HL-60 (cell line): ENCODE measurements at regions not wholly inside any gene's neighbourhood (a gene's known extent, or its start where the extent isn't known, plus 50 kb on each side); places are given as distances from the start of the nearest gene placed in this dataset.

Experiments
- DNase-seq, 2 experiments: peaks; one replicate each; pipeline ENCODE4 v3.0.0-alpha.2; 2010 to 2020; ENCODE audit warnings: low read depth in 1 of 2, low spot score in 1 of 2
- H3K27ac ChIP-seq: fragments of 250-450 bp; sonication (Bioruptor Pico); replicated peaks from 2 replicates; pipeline ENCODE4 v1.5.1; 2020; ENCODE audit warnings: mild to moderate bottlenecking, moderate library complexity
- H3K27me3 ChIP-seq: fragments of 250-450 bp; sonication (Bioruptor Pico); 2 replicates; pipeline ENCODE4 v1.5.1; 2021; ENCODE audit warnings: mild to moderate bottlenecking, moderate library complexity; ENCODE audit not compliant: insufficient read depth, poor library complexity, severe bottlenecking
- H3K4me3 ChIP-seq: replicated peaks from 2 replicates; pipeline ENCODE4 v1.5.1; 2011; ENCODE audit warnings: mild to moderate bottlenecking, control low read depth, low read length; ENCODE audit not compliant: insufficient read depth
- GABPA ChIP-seq: IDR thresholded peaks from 2 replicates; pipeline ENCODE4 v1.6.1; 2012; ENCODE audit warnings: low read depth
- POLR2AphosphoS5 ChIP-seq: IDR thresholded peaks from 2 replicates; pipeline ENCODE4 v1.6.1; 2012; ENCODE audit warnings: low read depth
- SPI1 ChIP-seq: IDR thresholded peaks from 2 replicates; pipeline ENCODE4 v1.6.1; 2012; ENCODE audit warnings: low read depth, mild to moderate bottlenecking, borderline replicate concordance
- TF ChIP-seq, protein P1 (sequence below): IDR thresholded peaks from one replicate; pipeline ENCODE4 v1.5.1; 2011; ENCODE audit warnings: low read length, control low read depth, inconsistent platforms; ENCODE audit not compliant: insufficient read depth
- TF ChIP-seq, protein P2 (sequence below): IDR thresholded peaks from 2 replicates; pipeline ENCODE4 v1.6.1; 2012; ENCODE audit warnings: low read depth; ENCODE audit not compliant: insufficient replicate concordance

DNA sequence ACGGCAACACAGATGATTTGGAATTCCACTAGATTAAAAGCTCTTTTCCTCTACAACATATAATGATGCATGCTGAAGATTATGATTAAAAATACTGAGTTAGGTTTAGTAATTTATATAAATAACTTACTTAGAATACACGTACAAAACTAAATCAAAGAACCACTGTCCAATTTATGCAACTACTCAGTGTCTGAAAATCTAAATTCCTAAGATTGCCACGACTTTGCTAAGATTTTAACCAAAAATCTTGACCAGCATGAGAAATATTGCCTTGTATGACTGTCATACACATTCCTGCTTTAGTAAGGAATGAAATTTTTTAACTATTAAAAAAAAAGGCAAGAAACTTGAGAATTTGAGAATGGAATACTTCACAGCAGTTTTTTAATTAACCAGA lies 292.4 kb downstream of the ZNF608 start:
- no peak overlapping the region for H3K4me3 ChIP-seq
- H3K27ac ChIP-seq: no peak overlapping the region
- TF ChIP-seq, protein P1, sequence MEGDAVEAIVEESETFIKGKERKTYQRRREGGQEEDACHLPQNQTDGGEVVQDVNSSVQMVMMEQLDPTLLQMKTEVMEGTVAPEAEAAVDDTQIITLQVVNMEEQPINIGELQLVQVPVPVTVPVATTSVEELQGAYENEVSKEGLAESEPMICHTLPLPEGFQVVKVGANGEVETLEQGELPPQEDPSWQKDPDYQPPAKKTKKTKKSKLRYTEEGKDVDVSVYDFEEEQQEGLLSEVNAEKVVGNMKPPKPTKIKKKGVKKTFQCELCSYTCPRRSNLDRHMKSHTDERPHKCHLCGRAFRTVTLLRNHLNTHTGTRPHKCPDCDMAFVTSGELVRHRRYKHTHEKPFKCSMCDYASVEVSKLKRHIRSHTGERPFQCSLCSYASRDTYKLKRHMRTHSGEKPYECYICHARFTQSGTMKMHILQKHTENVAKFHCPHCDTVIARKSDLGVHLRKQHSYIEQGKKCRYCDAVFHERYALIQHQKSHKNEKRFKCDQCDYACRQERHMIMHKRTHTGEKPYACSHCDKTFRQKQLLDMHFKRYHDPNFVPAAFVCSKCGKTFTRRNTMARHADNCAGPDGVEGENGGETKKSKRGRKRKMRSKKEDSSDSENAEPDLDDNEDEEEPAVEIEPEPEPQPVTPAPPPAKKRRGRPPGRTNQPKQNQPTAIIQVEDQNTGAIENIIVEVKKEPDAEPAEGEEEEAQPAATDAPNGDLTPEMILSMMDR: no peak
- no peak for TF ChIP-seq SPI1
- TF ChIP-seq, protein P2, sequence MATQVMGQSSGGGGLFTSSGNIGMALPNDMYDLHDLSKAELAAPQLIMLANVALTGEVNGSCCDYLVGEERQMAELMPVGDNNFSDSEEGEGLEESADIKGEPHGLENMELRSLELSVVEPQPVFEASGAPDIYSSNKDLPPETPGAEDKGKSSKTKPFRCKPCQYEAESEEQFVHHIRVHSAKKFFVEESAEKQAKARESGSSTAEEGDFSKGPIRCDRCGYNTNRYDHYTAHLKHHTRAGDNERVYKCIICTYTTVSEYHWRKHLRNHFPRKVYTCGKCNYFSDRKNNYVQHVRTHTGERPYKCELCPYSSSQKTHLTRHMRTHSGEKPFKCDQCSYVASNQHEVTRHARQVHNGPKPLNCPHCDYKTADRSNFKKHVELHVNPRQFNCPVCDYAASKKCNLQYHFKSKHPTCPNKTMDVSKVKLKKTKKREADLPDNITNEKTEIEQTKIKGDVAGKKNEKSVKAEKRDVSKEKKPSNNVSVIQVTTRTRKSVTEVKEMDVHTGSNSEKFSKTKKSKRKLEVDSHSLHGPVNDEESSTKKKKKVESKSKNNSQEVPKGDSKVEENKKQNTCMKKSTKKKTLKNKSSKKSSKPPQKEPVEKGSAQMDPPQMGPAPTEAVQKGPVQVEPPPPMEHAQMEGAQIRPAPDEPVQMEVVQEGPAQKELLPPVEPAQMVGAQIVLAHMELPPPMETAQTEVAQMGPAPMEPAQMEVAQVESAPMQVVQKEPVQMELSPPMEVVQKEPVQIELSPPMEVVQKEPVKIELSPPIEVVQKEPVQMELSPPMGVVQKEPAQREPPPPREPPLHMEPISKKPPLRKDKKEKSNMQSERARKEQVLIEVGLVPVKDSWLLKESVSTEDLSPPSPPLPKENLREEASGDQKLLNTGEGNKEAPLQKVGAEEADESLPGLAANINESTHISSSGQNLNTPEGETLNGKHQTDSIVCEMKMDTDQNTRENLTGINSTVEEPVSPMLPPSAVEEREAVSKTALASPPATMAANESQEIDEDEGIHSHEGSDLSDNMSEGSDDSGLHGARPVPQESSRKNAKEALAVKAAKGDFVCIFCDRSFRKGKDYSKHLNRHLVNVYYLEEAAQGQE: no peak

DNA sequence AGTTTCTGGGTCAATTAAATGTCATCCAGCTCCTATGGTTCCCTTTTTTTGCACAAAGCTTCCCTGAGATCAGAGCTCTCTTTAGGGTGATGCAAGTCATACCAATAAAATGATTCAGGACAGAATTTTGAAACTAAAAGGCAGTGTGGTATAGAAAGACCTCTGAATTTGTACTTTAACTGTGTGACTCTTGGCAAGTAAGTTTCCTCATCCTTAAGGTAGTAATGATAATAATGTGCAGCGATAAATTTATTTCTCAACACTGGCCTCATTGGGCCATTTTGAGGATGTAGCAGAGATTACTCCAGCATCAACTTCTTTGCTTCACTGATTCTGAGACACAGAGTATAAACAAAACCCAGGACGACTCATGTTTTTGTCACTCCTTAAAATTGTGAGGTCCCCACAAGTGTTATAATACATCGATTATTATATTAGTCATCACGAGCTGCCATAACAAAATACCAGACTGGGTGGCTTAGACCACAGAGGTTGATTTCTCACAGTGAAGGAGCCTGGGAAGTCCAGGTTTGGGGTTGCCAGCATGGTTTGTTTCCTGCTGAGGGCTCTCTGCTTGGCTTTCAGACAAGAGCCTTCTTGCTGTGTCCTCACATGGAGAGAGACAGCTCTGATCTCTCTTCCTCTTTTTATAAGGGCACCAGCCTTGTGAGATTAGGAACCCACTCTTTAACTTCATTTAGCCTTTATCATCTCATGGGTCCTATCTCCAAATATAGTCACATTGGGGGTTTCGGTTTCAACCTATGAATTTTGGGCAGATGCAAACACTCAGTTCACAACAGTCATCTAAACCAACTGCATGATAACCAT lies 293.0 kb downstream of the ZNF608 start:
- no peaks in the 10 kb centered on the region for H3K27me3 ChIP-seq
- H3K4me3 ChIP-seq: no peak overlapping the region
- TF ChIP-seq SPI1: peak; percentile 20; the same call in 1 of the 2 replicates
- TF ChIP-seq, protein P2: no peak
- TF ChIP-seq, protein P1: no peak
- H3K27ac ChIP-seq: no peak overlapping the region
- no peak for DNase-seq

More for the DNA sequence above, 292.4 kb downstream of the ZNF608 start:
- no peak for DNase-seq
- no peaks in the 10 kb centered on the region for H3K27me3 ChIP-seq

DNA sequence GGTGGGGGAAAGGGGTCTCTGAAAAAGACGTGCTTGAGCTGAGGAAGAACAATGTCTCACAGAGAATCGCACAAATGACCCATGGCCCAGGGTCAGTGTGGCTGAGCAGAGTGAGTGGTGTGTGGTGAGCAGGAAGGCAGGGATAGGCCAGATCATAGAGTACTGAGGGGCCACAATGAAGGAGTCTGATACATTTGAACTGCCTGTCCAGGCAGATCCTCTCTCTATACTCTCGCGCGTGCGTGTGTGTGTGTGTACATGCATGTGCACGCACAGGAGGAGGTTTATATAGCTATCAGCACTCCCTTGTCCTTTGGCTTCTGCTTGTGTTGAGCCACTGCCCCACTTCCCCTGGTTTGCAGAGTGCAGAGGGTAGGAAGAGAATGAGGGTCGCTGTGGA lies 294.0 kb downstream of the ZNF608 start:
- H3K4me3 ChIP-seq: no peak overlapping the region
- no peaks in the 10 kb centered on the region for H3K27me3 ChIP-seq
- TF ChIP-seq, protein P1: no peak
- TF ChIP-seq SPI1 (no peak), POLR2AphosphoS5 (no peak), GABPA (no peak)
- TF ChIP-seq, protein P2: no peak
- H3K27ac ChIP-seq: no peak overlapping the region
- no peak for DNase-seq
